Prostate gland (tissue), 2 donors: ENCODE measurements at regions not wholly inside any gene's neighbourhood (a gene's known extent, or its start where the extent isn't known, plus 50 kb on each side); places are given as distances from the start of the nearest gene placed in this dataset.

ENCODE experiments used
- CTCF ChIP-seq, 4 experiments: fragments of 200-600 bp in 2 of 4; fragments of 450-650 bp in 2 of 4; sonication (generic) in 2 of 4; IDR thresholded peaks; 1 replicate in 3 of 4; 2 replicates in 1 of 4; pipeline ENCODE4 v1.5.1; 2016 to 2019; ENCODE audit warnings: antibody characterized with exemption in 4 of 4, mild to moderate bottlenecking in 2 of 4, moderate library complexity in 2 of 4
- POLR2A ChIP-seq: fragments of 450-650 bp; IDR thresholded peaks from one replicate; pipeline ENCODE4 v1.6.1; 2016; ENCODE audit warnings: antibody characterized with exemption, mild to moderate bottlenecking

- TF ChIP-seq CTCF (IDR thresholded peaks at IDR 0.05) (no peak), POLR2A (no peak)
These were observed 539.5 kb downstream of the HAPSTR1 start for GRCh38 chr16:9630985-9631384.
